ENCODE measurements at regions not wholly inside any gene's neighbourhood (a gene's known extent, or its start where the extent isn't known, plus 50 kb on each side); places are given as distances from the start of the nearest gene placed in this dataset.

DNA sequence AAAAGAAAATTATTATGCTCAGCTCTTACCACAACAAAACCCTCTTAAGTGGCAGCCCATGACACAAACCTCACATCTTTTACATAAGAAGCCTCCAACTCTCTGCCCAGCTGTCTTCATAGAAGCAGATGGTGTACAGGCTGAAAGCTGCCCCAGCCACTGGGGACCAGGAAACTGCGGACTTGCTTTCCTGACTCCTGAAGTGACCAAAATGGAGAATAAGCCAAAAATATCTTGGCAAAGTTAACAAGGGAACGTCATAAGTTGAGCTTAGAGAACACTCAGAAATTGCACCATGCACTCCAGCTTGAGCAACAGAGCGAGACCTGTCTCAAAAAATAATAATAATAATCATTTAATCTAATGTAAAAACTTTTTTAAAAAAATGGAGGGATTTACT lies 160.3 kb upstream of the CDYL start:
- DNase-seq (ENCODE audit: low spot score): no peak

GRCh38 chr6:4615231-4615630 lies 161.0 kb upstream of the CDYL start:
- no peak for DNase-seq (ENCODE audit: low spot score)

DNA sequence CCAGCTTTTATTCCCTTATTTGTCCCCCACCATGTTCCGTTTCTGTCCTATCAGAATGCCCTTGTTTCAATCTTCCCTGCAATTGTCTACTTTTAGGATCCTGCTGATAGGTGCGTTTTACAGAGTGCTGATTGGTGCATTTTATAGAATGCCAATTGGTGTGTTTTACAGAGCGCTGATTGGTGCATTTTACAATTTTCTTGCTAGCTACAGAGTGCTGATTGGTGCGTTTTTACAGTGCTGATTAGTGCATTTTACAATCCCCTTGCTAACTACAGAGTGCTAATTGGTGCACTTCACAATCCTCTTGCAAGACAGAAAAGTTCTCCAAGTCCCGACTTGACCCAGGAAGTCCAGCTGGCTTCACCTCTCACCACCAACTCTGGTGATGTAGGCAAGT lies 161.6 kb upstream of the CDYL start:
- DNase-seq (ENCODE audit: low spot score): no peak

- no peak for DNase-seq (ENCODE audit: low spot score)
Observed at GRCh38 chr6:4613795-4614194, 162.4 kb upstream of the CDYL start.

GRCh38 chr6:4613381-4613780 lies 162.8 kb upstream of the CDYL start:
- no peak for DNase-seq (ENCODE audit: low spot score)

DNA sequence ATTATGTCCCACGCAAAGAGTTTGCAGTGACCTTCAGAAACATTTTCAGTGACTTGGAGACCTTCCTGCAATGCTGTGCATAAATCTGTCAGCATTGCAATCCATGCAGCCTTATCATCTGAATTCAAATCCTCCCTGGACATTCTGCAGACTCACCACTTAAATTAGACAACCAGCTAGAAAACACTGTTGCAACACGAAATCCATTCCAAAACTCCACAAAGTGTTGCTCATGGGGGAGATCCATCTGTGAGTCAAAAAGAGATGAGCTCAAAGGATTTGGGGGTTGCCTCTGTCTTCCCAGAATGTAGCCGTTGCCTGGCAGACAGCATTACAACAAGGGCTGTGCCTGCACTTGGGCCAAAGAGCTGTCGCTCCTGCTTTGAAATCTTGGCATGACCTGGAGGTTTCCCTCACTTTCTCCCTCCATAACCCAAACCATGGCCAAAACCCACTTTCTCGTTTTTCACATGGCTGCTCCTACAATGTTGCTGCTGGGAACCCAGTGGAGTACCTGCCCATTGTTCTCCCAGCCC lies 163.5 kb upstream of the CDYL start:
- DNase-seq (ENCODE audit: low spot score): peak; percentile 18

- DNase-seq (ENCODE audit: low spot score): no peak
Observed at GRCh38 chr6:4611429-4612129, 164.6 kb upstream of the CDYL start.

DNA sequence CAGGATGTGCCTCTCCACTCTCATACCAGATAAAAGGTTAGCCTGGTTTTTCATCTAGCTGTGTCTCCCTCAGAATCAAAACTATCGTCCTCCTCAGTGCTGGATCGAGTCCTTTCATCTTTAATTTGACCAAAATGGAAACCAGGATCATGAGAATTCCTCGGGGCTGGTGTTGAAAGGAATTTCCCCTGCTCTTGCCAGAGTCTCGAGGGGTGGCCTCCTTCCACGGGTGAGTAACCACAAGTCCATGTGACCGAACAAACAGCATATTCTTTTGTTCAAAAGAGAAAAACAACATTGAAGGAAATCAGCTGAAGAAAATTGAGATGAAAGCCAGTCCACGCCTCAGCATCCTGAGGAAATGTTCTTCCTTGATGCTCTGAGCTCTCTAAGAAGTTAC lies 165.9 kb upstream of the CDYL start:
- peak; percentile 64 for DNase-seq (ENCODE audit: low spot score)

DNA sequence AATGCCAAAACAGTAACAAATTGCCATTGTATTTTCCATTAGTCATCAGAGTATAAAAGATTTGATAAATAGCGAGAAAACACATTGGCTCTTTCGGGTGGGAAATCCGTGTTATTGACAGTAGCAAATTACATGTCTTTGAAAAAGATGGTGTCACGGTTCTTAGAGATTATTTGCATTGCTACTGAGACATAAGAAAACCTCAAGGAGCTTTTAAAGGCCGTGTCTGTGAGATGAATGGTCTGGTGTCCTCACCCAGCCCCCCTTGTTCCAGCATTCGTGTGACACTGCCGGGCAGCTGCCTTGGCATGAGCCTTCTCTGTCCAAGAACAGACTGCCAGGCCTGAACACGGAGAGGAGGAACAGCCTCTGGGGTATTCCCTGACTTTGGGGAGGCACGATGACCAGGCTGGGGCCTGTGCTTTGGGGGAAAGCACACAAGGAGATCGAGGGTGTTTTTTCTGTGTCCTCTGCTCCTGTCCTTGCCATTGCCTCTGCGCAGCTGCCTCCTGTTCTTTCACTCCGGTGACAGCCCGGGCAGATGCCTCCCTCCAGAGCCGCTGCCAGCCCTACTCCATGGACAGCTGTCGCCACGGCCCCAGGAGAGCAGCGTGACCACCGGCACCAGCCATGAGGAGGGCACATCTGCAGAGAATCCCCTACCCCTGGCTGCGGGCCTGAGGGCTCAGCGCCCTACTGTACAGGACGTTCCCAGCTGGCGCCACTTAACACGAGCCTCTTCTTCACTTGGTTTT lies 167.7 kb upstream of the CDYL start:
- DNase-seq (ENCODE audit: low spot score): no peak

GRCh38 chr6:4607793-4608192 lies 168.4 kb upstream of the CDYL start:
- DNase-seq (ENCODE audit: low spot score): no peak

DNA sequence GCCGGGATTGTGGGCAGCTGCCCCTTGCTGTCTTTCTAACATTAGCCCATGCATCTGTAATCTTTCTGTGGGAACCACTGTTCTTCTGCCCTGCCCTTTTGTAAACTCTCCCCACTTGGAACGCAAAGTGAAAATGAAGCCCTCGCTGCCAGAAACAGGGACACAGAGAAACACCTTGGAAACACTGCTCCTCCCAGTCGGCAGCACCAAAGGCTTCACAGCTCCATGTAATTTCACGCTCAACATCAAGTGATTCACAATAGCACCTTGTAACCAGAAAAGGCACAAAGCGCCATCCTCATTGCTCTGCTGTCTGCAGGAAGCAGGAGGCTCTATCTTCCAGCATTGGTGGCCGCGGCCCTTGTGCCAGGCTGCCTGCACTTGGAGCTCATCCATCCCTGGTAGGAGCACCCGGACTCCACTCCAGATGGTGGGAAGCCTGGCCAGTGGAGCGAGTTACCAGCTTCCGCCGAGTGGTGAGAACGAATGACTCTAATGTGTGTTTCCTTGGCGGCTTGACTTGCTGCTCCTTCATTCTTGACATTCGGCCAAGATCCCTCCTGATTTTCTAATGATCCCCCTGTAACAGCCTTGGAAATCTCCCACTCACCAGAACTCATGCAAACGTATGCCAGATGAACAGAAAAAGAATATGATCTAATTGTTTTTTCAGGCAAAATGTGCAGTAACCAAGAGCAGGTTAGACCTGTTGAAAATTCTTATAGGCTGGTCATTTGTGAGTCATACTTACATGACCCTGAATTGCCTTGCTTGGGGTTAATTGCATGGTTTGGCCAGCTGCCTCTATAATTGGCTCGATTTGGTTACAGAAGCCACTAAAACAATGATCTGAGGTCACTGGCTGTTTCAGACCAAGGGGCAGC lies 169.1 kb upstream of the CDYL start:
- DNase-seq (ENCODE audit: low spot score): peak; percentile 50

DNA sequence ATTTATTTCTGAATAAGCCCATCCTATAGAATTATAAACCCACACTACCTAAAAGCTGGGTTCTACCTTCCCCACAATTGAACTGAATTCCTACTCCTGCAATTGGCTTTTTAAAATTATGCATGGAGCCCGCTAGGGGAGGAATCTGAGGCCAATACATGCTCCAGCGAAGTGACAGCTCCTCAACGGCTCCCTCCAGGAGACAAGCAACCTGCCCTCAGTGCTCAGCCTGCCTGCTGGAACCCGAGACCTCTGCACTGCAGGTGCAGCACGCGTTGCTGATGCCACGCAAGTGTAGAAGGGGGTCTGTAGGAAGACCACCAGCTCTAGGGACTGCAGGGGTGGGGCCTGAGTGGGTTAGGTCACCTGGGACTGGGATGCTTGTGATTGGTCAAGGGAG lies 170.2 kb upstream of the CDYL start:
- no peak for DNase-seq (ENCODE audit: low spot score)

- DNase-seq (ENCODE audit: low spot score): no peak
Observed at GRCh38 chr6:4603856-4604369, 172.3 kb upstream of the CDYL start.

DNA sequence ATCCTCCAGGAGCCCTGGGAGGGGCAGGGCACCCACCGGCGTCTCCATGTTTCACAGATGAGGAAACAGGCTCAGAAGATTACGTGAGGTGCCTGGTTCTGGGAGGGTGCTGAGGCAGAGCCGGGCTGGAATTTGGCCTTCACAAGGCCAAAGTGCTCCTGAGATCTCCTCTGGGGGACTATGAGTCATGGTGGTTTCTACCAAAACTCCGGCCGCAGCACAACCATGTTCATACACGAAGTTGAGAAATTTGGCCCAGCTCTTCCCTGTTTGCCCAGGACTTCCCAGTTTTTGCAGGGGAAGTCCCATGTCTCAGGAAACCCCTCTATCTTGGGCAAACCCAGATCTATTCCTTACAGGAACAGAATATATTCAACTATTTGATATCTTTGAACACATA lies 172.9 kb upstream of the CDYL start:
- DNase-seq (ENCODE audit: low spot score): no peak

GRCh38 chr6:4599924-4600323 lies 176.3 kb upstream of the CDYL start:
- no peak for DNase-seq (ENCODE audit: low spot score)

DNA sequence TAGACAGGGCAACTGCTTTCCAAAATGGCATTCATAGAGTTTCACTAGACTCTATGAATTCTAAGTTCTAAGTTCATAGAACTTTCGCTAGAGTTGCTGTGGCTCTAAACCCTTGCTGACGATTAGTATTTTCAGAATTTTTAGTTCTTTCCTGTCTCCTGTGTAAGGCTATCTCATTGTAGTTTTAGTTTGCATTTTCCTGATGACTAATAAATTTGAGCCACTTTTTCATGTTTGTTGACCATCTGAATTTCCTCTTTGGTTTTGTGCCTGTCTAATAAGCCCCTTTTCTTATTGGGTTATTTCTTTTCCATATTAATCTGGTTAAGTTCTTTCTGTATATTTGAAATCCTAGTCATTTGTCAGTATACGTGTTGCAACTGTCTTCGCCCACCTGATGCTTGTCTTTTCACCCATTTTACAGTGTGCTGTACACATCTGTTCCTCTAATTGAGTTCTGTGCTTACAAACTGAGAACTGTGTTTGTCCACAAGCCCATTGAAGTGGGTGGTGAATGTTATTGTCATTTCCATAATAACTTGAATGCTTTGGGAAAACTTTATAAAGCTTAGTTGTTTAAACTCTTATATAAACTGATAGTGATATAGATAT lies 177.7 kb upstream of the CDYL start:
- no peak for DNase-seq (ENCODE audit: low spot score)

- no peak for DNase-seq (ENCODE audit: low spot score)
Observed at GRCh38 chr6:4593951-4594350, 182.3 kb upstream of the CDYL start.

GRCh38 chr6:4592026-4592425 lies 184.2 kb upstream of the CDYL start:
- no peak for DNase-seq (ENCODE audit: low spot score)

DNA sequence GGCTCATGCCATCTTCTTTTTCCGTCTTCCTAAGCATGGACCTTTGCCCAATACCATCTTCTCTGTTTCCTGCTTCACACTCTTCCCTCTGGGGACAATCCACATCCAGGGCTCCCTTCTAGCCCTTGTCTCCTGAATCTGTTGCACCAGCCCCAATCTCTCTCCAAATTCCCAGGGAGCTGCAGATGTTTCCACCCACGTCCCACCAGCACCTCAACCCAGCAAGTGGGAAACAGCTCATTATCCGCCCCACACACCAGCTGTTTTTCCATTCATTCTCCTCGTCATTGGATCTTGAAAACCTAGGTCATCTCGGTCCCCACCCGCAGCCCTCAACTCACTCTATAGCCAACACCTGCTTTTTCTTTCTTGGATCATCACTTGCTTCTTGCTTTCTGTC lies 185.0 kb upstream of the CDYL start:
- no peak for DNase-seq (ENCODE audit: low spot score)

DNA sequence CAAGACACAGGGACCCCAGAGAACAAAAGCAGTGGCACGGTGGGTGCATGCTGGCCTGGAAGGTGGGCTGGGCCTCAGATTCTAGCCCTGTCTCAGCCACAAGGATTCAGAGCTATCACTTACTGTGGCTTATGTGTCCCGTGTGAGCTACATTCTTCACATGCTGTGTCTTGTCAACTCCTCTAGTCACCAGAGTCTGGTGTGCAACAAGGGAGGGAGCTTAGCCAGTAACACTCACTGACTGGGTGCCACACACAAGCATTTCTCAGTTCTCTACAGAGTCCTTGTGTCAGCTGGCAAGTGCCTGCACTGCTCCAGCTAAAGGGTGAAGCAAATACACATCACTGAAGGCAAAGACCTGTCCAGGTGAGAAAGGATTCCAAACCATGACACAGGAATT lies 186.9 kb upstream of the CDYL start:
- DNase-seq (ENCODE audit: low spot score): no peak

- no peak for DNase-seq (ENCODE audit: low spot score)
Observed at GRCh38 chr6:4588581-4588980, 187.6 kb upstream of the CDYL start.

- DNase-seq (ENCODE audit: low spot score): no peak
Observed at GRCh38 chr6:4588163-4588562, 188.0 kb upstream of the CDYL start.
